T-helper 2 cell (primary cell): ENCODE measurements at regions not wholly inside any gene's neighbourhood (a gene's known extent, or its start where the extent isn't known, plus 50 kb on each side); places are given as distances from the start of the nearest gene placed in this dataset.
"Not testable (repeated sequence)": the region's sequence is repeated elsewhere in the genome, so short reads cannot be mapped to it uniquely, and the experiment has no call there.

Experiments
- DNase-seq, 5 experiments: peaks; one replicate each; pipeline versions ENCODE4 v3.0.0 to v3.0.0-alpha.2; 2012 to 2022

GRCh38 chr10:84704101-84704500, 375.7 kb downstream of the CCSER2 start:
- no peak for DNase-seq

GRCh38 chr10:84706431-84706830, 378.0 kb downstream of the CCSER2 start:
- DNase-seq: no peak

- DNase-seq: no peak
These were observed 378.5 kb downstream of the CCSER2 start for GRCh38 chr10:84706875-84707274.

GRCh38 chr10:84715911-84716310, 387.5 kb downstream of the CCSER2 start:
- DNase-seq: peak in 1 of 5 experiments; percentile 27

- no peak for DNase-seq
These were observed 390.7 kb downstream of the CCSER2 start for GRCh38 chr10:84718877-84719616.

GRCh38 chr10:84719687-84720086, 391.3 kb downstream of the CCSER2 start:
- DNase-seq: no peak

GRCh38 chr10:84727398-84727797, 399.0 kb downstream of the CCSER2 start:
- no peak for DNase-seq

GRCh38 chr10:84739126-84739525, 410.7 kb downstream of the CCSER2 start:
- not testable (repeated sequence) for DNase-seq

- DNase-seq: no peak
These were observed 411.3 kb downstream of the CCSER2 start for GRCh38 chr10:84739641-84740040.

- no peak for DNase-seq
These were observed 415.1 kb downstream of the CCSER2 start for GRCh38 chr10:84743483-84743882.

GRCh38 chr10:84755311-84755710, 426.9 kb downstream of the CCSER2 start:
- no peak for DNase-seq

- DNase-seq: not testable (repeated sequence)
These were observed 428.3 kb downstream of the CCSER2 start for GRCh38 chr10:84756653-84757052.

GRCh38 chr10:84761994-84762614, 433.7 kb downstream of the CCSER2 start:
- not testable (repeated sequence) for DNase-seq

- no peak for DNase-seq
These were observed 434.5 kb downstream of the CCSER2 start for GRCh38 chr10:84762754-84763394.

GRCh38 chr10:84763965-84764364, 435.6 kb downstream of the CCSER2 start:
- DNase-seq: no peak

GRCh38 chr10:84765086-84765485, 436.7 kb downstream of the CCSER2 start:
- DNase-seq: no peak

GRCh38 chr10:84765656-84766055, 437.3 kb downstream of the CCSER2 start:
- no peak for DNase-seq

GRCh38 chr10:84766923-84767322, 438.5 kb downstream of the CCSER2 start:
- DNase-seq: no peak

GRCh38 chr10:84768132-84768531, 439.7 kb downstream of the CCSER2 start:
- DNase-seq: no peak

GRCh38 chr10:84770824-84771223, 442.4 kb downstream of the CCSER2 start:
- DNase-seq: no peak

- DNase-seq: peak in 1 of 5 experiments; percentile 20
These were observed 455.0 kb downstream of the CCSER2 start for GRCh38 chr10:84783386-84783785.

GRCh38 chr10:84783909-84784308, 455.5 kb downstream of the CCSER2 start:
- DNase-seq: no peak

- DNase-seq: no peak
These were observed 456.4 kb downstream of the CCSER2 start for GRCh38 chr10:84784749-84785148.

- DNase-seq: no peak
These were observed 460.6 kb downstream of the CCSER2 start for GRCh38 chr10:84789026-84789425.
